Skin of body (tissue), 1 donor: ENCODE measurements at regions not wholly inside any gene's neighbourhood (a gene's known extent, or its start where the extent isn't known, plus 50 kb on each side); places are given as distances from the start of the nearest gene placed in this dataset.
"Not testable (repeated sequence)": the region's sequence is repeated elsewhere in the genome, so short reads cannot be mapped to it uniquely, and the experiment has no call there.

ENCODE experiments used
- DNase-seq: peaks from one replicate; lab custom pipeline; 2025; lab: John Stamatoyannopoulos, UW

GRCh38 chr6:137399881-137400443 is 94.2 kb downstream of the OLIG3 start:
- DNase-seq, result no peak

- no peak for DNase-seq
Measured at GRCh38 chr6:137395316-137395715, 98.9 kb downstream of the OLIG3 start.

DNA sequence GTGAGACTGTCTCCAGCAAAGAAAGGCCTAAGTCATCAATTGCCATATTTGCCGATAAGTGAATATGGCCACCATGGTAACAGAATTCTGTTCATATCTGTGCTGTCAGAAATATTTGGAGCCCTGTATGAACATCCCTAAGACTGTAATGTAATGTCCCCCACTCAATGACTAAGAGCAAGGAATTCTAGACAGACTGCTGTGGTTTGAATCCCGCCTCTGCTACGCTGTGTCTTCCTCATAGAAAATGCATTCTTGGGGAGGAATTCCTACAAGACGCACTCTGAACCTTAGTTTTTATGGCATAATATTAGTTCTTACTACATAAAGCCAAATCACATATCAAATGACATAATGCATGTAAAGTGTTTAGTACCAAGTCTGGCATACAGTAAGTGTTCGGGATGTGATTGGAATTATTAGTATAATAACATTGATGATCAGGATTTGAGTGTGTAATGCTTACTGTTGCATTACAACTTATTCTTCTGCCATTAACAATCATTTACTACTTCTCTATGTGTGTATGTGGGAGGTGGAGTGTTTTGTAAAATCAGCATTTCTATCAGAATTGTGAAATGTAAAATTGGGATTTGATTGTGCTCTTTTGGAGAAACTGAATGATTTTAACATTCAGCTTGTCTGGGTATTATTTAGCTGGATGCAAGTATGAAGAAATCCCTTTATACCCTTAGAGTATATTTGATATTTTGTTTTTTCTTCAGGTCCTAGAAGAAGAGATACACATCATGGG is 103.0 kb downstream of the OLIG3 start:
- DNase-seq, result no peak

- no peak for DNase-seq
Measured at GRCh38 chr6:137390334-137390733, 103.9 kb downstream of the OLIG3 start.

GRCh38 chr6:137389150-137389704 is 105.0 kb downstream of the OLIG3 start:
- no peak for DNase-seq

GRCh38 chr6:137387096-137387764 is 107.0 kb downstream of the OLIG3 start:
- no peak for DNase-seq

DNA sequence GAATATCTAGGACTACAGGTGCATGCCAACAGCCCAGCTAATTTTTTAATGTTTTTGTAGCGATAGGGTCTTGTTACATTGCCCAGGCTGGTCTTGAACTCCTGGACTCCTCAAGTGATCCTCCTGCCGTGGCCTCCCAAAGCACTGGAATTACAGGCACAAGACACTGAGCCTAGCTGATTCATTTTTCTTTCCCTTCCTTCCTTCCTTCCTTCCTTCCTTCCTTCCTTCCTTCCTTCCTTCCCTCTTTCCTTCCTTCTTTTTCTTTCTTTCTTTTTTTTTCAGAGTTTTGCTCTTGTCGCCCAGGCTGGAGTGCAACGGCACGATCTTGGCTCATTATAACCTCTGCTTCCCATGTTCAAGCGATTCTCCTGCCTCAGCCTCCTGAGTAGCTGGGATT is 110.9 kb downstream of the OLIG3 start:
- DNase-seq, result not testable (repeated sequence)

DNA sequence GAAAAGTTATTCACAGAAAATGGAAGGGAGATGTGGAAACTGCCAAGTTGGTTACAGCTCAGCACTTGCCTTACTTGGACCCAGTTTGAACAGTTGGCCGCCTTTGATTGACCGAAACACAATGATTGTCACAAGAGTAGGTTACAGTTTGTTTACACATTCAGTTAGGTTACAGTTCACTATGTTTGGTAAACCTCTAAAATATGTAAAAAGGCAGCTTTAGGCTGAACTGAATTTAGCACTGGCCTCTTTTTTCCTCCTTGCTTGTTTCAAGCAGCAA is 116.2 kb downstream of the OLIG3 start:
- no peak for DNase-seq

DNA sequence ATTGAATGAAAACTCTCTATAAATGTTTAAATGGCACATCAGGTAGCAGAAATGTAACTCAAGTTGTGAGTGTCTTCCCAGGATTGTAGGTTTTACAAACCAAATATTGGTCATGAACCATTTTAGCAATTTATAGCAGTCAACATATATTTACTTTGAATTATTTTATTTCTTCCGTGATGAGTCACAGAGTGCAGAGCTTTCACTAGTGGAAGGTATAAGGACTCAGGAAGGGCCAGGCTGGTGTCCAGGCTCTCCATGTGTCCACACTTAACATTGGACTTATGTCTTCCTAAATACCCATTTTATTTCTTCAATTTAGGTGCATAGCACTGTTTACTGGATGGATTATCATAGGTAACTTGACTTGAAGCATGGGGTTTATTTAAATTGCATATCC is 120.9 kb downstream of the OLIG3 start:
- DNase-seq, result no peak

DNA sequence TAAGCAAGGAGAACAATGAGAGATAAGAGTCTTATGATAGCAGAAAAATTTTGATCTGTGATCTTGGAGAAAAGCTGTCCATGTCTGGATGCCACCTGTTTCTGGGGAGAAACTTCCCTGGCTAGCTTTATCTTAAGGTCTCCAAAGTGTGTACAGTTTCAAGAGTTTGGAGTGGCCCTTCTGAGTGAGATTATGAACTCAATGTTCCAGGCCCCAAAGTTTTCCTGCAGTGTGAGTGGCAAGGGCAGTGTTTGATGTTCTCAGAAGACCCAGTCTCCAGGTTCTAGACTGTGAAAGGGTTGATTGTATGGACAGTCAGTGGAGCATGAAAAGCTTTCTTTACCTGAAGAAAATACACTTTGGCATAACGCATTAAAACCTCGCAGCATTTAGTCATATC is 121.7 kb downstream of the OLIG3 start:
- DNase-seq, result no peak

DNA sequence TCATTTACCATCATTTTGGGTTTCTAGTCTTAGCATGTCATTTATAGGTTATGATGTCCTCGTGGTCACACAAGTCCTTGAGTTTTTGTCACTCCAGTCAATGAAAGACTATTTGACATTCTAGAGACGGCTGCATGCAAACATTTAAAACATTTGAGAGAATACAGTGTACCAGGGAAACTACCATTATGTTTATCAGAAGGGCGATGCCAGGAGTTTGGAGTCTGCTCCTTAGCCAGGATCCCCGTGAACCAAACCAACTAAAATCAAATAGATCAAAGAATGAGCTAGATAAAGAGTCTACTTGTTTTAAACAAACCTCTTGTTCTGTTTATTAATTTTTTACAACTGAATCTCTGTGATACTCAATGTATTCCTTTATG is 122.6 kb downstream of the OLIG3 start:
- DNase-seq, result no peak

GRCh38 chr6:137370871-137371633 is 123.1 kb downstream of the OLIG3 start:
- no peak for DNase-seq

GRCh38 chr6:137369136-137369535 is 125.1 kb downstream of the OLIG3 start:
- no peak for DNase-seq

DNA sequence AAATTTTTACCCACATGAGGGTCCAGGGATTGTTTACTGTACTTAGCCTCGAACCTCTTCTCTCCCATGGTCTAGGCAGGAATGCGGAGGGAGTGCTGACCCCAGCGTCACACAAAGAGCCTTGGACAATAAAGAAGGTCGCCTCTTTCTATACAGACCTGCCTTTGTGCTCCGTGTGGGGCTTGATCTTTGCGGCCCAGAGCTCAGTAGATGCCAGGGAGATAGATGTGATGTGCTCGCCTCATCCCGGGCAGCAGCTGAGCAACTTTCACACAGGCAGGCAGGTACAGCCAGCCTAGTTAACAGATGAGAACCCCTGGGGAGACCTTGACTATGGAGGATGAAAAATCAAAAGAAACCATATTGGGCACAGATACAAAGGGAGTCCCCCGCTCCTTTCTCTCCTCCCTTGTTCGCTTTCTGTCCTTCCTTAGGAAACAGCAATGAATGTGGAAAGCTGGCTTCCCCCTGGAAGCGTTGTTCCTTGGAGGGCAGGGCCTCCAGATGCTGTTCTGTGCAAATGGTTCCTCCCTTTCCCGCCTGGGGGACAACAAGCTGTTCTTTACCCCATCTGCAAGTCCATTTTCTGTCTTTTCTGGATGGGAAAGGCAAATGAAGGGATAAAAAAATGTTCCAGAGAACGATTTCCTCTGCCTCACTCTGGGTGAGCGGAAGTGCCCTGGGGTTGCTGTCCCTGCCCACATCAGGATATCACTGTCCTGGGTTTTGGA is 128.3 kb downstream of the OLIG3 start:
- no peak for DNase-seq

GRCh38 chr6:137363805-137364138 is 130.4 kb downstream of the OLIG3 start:
- DNase-seq, result no peak

DNA sequence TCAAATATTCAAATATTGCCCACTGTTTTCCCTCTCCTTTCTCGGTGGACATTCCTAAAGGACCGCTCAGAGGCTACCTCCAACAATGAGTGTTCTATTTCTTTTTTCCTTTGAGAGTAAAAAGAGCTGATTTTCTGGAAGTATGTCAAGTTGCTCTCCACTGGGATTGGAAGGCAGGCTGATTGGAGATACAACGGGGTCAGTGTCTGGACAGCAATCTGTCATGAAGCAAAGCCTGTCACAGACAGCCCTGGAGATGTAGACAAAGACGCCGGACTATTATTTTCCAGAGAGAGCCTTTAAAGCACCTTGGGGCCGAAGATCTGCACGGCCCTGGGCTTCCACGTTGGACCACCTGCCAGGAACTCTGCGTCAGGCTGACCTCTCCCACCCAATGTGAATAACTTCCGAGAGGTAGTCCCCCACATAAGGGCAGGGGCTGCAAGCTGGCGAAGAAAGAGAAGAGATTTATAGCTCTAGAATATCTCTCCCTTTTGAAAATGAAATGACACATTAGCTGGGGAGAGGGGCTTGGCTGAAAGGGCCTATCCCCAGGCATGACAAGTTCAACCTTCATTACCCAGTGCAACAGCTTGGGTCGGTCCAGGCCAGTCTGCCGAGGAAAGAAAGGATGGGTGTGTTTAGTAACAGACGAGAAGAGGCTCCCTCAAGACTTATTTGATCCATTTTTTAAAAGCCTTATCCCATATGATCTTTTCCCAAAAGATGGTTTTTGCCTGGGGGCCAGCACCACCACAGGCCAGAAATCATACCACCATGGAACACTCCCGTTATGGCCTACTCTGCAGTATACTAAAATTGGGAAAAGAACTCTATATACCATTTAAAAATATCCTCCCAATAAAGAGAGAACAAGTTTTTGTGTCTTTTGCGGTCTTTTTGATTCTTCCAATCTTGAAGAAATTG is 131.1 kb downstream of the OLIG3 start:
- DNase-seq, result no peak

DNA sequence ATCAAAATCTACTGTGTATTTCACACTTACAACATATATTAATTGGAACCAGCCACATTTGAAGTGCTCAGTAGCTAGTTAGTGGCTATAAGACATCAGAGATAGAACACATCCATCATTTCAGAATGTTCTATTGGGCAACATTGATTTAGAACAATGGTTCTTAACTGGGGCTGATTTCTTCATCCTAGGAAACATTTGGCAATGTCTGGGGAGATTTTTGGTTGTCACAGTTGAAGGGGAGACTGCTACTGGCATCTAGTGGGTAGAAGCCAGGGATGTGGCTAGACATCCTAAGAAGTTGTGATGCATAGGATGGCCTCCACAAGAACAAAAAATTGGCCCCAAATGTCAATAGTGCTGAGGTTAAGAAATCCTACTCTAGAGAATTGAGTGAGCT is 132.5 kb downstream of the OLIG3 start:
- no peak for DNase-seq

DNA sequence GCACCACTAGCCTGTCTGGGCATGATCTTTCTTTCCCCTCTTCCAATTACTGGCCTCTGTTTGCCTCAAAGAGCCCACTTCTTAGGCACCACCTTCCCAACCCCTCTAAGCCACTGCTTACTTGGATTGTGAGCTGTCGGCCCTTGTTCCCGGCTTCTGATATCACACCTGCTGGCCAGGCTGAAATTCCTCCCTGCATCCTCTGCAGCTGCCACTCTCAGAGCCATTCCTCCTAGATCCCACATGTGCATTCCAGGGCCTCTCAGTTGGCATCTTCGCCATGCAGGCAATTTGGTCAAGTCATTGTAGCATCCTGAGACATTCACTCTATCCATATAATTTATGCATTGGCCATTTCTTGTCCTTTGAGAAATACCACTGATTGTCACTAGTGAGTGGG is 135.9 kb downstream of the OLIG3 start:
- no peak for DNase-seq

GRCh38 chr6:137357948-137358266 is 136.3 kb downstream of the OLIG3 start:
- no peak for DNase-seq

- no peak for DNase-seq
Measured at GRCh38 chr6:137357263-137357947, 136.8 kb downstream of the OLIG3 start.
